HuH-7.5 (cell line): ENCODE measurements at regions not wholly inside any gene's neighbourhood (a gene's known extent, or its start where the extent isn't known, plus 50 kb on each side); places are given as distances from the start of the nearest gene placed in this dataset.
"Not testable (repeated sequence)": the region's sequence is repeated elsewhere in the genome, so short reads cannot be mapped to it uniquely, and the experiment has no call there.

ENCODE experiments used
- DNase-seq: peaks from one replicate; pipeline ENCODE4 v3.0.0; 2011; ENCODE audit warnings: low spot score

GRCh38 chr11:91481875-91482274 is 742.7 kb upstream of the FAT3 start:
- not testable (repeated sequence) for DNase-seq

DNA sequence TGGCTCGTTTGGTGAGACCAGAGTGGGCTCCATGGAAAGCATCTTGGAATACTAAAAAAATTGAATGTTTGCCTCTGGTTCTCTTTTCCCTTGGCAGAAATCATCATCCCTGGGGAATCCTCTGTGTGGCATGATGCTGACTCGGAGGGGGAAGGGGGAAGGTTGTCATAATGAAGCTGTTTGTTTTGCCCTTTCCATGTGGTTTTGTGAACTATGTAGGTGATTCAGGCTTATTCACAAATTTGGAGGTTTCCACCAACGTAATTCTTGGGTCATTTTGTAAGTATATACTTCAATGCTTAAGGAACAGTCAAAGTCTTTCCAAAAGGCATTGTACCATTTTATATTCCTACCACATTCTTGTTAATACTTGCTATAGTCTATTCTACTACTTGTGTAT is 754.0 kb upstream of the FAT3 start:
- no peak for DNase-seq

DNA sequence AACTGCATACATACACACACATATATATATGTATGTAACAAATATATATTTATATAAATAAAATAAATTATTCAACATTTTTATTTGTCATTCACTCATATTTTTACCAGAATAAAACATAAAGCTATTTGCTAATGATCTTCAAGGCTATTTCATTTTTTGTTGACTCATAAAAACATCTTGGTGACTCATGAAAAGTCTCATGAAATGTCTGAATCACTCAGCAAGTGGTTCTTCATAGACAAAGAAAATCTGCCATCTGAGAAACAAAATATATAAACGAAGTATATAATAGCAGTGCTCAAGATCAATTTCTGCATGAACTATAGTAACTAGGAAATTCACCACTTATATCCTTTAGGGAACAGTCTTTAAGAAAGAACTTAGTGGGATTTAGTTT is 764.8 kb upstream of the FAT3 start:
- DNase-seq: no peak

- DNase-seq: no peak
Measured at GRCh38 chr11:91446267-91446666, 778.4 kb upstream of the FAT3 start.

DNA sequence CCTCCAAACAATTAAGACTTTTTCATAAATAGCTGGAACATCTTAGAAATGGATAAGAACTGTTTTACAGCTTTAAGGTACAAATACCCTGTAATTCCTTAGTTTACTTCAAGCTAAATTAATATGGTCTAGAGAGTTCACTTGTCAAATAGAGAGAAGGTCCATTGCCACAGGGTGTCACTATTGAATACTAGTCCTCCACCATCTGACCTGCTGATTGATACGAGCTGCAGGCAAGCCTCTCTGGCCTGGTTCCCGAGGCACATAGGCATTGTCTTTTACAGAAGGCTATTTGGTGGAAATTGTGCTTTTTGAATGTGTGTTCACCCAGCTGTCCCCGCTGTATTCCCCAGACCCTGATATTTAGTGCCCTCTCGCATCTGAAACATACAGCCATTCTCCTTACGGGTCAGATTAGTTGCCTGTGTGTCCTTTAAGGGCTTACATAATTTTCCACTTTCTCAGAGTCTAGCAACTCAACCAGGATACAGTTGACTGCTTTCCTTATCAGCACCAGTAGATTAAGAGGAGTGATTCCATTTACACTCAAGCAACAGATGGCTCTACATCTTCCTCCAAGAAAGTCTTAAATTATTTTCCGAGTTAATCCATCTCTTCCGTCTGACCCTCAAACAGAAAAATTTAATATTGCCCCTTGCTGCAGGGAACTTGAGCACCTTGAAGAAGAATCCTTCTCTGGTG is 788.8 kb upstream of the FAT3 start:
- no peak for DNase-seq

GRCh38 chr11:91433284-91434010 is 791.2 kb upstream of the FAT3 start:
- DNase-seq: no peak

DNA sequence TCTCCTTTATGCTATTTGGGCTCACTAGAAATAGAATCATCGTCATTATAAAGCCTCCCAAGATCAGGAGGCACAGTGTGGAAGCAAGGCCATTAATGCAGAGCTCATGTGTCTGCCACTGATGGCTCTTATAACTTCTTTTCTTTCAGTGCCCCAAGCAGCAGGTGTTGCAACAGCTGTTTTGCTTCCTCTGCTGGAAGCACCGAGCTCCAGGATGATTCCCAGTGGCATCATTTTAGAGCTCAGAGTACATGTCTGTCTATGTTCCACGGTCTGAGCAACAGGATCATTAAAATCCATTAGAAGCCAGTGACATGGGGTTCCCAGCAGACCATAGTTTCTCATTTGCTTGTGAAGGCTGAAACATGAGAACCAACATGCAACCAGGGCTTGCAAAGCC is 803.0 kb upstream of the FAT3 start:
- DNase-seq: no peak

DNA sequence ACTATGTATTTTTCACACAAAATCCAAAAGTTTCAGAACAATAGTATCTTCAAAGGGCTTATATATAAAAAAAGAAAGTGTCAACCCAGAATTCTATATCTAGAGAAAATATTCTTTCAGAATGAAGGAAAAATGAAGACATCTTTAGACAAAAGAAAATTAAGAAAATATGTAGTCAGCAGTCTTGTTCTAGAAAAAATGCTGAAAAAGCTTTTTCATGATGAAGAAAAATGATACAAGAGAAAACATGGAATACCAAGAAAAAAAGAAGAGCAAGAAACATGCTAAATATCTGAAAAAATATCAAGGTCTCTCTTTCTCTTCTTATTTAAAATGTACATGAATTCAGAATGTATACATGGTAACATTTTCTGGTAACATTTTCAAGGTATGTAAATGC is 816.8 kb upstream of the FAT3 start:
- no peak for DNase-seq

DNA sequence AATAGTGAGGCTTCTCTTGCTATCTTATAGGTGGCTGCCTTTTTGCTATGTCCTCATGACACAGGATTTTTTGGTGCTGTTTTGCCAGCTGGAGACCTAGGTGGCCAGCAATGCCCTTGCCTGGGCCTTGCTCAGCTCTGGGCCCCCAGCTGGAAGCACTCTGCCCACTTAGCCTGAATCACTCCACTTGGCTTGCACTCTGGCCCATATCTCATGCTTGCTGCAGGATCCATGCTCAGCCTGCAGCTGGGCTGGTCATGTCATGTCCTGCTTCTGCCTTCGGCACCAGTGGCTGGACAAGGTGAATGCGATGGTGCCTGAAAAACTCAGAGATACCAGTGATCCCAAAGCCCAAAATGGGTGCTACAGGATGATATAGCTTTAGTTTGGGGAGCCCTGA is 818.6 kb upstream of the FAT3 start:
- no peak for DNase-seq

DNA sequence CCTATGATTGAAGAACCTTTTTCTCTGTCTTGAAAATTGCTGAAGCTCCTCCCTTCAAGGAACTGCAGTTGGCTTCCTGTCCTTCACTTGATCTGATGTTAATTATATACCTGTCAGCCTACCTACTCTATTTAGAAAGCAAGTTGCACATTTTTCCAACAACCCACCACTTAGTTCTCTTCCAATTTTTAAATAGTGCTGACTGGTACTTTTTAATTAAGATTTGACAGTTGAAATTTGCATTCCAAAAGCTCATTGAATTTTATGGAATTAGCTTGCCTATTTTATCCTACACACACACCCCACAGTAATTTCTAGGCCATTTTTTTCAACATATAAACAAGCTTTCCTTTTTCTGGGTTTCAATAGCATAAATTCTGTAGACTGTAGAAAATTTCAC is 820.3 kb upstream of the FAT3 start:
- DNase-seq: no peak

GRCh38 chr11:91397134-91397468 is 827.5 kb upstream of the FAT3 start:
- no peak for DNase-seq

DNA sequence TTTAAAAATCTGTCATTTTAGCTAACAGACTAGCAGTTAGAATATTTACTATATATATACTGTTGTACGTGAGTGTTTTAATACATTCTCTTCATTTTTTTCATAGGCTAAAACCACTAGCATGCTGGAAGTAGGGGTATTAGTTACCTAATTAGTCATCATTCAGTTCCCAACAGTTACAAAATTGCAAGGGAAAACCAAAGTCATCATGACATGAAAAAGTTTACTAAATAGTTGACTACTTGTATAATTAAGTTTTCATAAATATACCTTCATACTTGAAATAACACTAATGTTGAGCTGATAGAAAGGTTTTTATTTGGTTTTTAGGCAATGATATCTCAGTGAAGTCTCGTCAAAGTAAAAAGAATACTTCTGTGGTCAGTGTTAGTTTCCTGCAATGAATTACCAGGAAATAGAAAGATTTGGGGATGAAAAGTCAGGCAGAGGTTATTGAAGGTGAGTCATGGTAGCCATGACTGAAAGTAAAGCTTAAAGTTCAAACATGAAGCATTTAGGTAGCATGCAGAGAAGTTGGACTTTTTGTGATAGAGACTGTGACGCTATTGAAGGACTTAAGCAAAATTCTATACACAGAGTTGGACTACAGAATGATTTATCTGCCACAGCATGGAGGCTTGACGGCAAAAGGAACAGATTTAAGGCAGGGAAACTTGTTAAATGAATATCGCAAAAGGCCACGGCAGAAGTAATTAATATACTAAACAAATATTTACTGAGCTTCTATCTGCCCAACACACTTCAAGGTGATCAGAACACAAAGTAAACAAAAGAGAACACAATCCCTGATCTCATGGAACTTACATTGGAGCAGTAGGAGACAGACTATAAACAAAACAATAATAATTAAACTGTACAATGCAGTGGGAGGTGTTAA is 828.1 kb upstream of the FAT3 start:
- DNase-seq: peak; percentile 7

GRCh38 chr11:91394727-91395414 is 829.7 kb upstream of the FAT3 start:
- DNase-seq: no peak

DNA sequence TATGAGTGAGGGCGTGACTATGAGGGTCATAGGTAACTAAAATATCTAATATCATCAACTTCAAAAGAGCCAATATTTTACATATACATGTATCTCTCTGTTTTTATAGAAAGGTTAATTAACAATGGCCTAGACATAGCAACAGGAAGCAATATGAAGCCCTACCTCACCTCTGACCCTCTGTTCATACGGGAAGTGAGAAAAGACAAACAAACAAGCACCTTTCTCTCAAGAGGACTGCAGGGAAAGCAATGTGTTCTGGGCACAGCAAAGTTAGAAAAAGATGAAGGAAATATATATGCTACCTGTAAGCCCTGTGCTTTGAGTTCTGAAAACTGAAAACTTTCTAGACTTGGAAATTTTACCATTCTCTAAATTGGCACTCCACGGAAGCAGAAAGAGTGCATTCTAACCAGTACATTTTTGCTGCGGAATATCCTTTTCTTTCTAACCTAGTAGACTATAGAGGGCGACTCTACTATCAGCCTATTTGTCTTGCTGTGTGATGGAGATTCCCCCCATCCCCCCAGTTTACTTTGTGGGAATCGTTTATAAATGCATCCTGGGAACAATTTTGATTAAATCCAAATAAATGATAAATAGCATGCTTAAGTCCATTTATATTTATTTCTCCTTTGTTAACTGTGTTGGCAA is 830.4 kb upstream of the FAT3 start:
- no peak for DNase-seq

GRCh38 chr11:91382946-91383345 is 841.7 kb upstream of the FAT3 start:
- DNase-seq: no peak

- DNase-seq: no peak
Measured at GRCh38 chr11:91374794-91375193, 849.8 kb upstream of the FAT3 start.

GRCh38 chr11:91373497-91373896 is 851.1 kb upstream of the FAT3 start:
- no peak for DNase-seq

GRCh38 chr11:91366816-91367215 is 857.8 kb upstream of the FAT3 start:
- no peak for DNase-seq

DNA sequence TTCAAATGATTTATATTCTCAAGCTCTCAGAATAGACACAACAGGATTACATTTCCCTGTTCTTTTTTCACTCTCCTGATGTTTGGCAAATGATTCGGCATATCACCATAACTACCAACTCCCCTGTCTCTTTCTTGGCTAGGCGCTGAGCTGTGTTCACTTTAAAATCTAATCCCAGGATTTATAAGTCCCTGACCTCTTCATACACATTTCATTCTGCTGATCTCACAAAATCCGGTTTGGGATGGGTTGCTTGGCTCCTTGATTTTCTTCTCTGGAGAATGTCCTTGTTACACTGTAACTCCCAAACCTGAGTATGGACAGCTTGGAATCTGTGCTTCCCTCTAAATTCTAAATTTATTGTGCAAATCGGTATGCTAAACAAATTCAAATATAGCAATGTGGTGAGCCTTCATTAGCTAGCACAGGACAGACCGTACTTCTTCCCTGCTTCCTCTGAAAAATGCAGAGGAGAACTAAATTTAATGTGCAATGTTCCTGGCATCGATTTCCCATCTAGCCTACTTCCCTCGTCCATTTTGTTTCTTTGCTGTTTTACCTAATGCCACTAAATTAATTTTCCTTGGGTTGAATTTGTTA is 858.5 kb upstream of the FAT3 start:
- DNase-seq: no peak

- DNase-seq: no peak
Measured at GRCh38 chr11:91350931-91351330, 873.7 kb upstream of the FAT3 start.

- no peak for DNase-seq
Measured at GRCh38 chr11:91326751-91327150, 897.9 kb upstream of the FAT3 start.
